ENCODE measurements at regions not wholly inside any gene's neighbourhood (a gene's known extent, or its start where the extent isn't known, plus 50 kb on each side); places are given as distances from the start of the nearest gene placed in this dataset.
"Not testable (repeated sequence)": the region's sequence is repeated elsewhere in the genome, so short reads cannot be mapped to it uniquely, and the experiment has no call there.

- no peak for DNase-seq
Observed at GRCh38 chr9:108803428-108804065, 52.2 kb downstream of the ACTL7B start.

- no peak for DNase-seq
Observed at GRCh38 chr9:108802967-108803366, 52.8 kb downstream of the ACTL7B start.

GRCh38 chr9:108801949-108802348 lies 53.8 kb downstream of the ACTL7B start:
- no peak for DNase-seq

- no peak for DNase-seq
Observed at GRCh38 chr9:108800632-108801099, 55.1 kb downstream of the ACTL7B start.

- DNase-seq: no peak
Observed at GRCh38 chr9:108793573-108793972, 62.2 kb downstream of the ACTL7B start.

GRCh38 chr9:108789742-108790141 lies 66.0 kb downstream of the ACTL7B start:
- DNase-seq: no peak

GRCh38 chr9:108787690-108788048 lies 68.1 kb downstream of the ACTL7B start:
- DNase-seq: no peak

- DNase-seq: no peak
Observed at GRCh38 chr9:108786901-108787689, 68.7 kb downstream of the ACTL7B start.

- no peak for DNase-seq
Observed at GRCh38 chr9:108786322-108786721, 69.5 kb downstream of the ACTL7B start.

- no peak for DNase-seq
Observed at GRCh38 chr9:108784998-108785397, 70.8 kb downstream of the ACTL7B start.

- DNase-seq: no peak
Observed at GRCh38 chr9:108783731-108784495, 71.9 kb downstream of the ACTL7B start.

GRCh38 chr9:108783326-108783725 lies 72.5 kb downstream of the ACTL7B start:
- no peak for DNase-seq

- no peak for DNase-seq
Observed at GRCh38 chr9:108780942-108781734, 74.6 kb downstream of the ACTL7B start.

GRCh38 chr9:108779551-108780325 lies 76.0 kb downstream of the ACTL7B start:
- DNase-seq: no peak

- no peak for DNase-seq
Observed at GRCh38 chr9:108776920-108777639, 78.7 kb downstream of the ACTL7B start.

- DNase-seq: no peak
Observed at GRCh38 chr9:108775901-108776306, 79.9 kb downstream of the ACTL7B start.

- not testable (repeated sequence) for DNase-seq
Observed at GRCh38 chr9:108774088-108774487, 81.7 kb downstream of the ACTL7B start.

- no peak for DNase-seq
Observed at GRCh38 chr9:108772301-108772894, 83.4 kb downstream of the ACTL7B start.

- no peak for DNase-seq
Observed at GRCh38 chr9:108768744-108769143, 87.0 kb downstream of the ACTL7B start.

- no peak for DNase-seq
Observed at GRCh38 chr9:108766626-108767161, 89.1 kb downstream of the ACTL7B start.
